Fibroblast of the aortic adventitia (primary cell): ENCODE measurements at regions not wholly inside any gene's neighbourhood (a gene's known extent, or its start where the extent isn't known, plus 50 kb on each side); places are given as distances from the start of the nearest gene placed in this dataset.
"Not testable (repeated sequence)": the region's sequence is repeated elsewhere in the genome, so short reads cannot be mapped to it uniquely, and the experiment has no call there.

ENCODE experiments used
- DNase-seq: peaks from one replicate; pipeline ENCODE4 v3.0.0-alpha.2; 2010; ENCODE audit warnings: low read depth
- H3K4me3 ChIP-seq: 2 replicates; pipeline ENCODE4 v1.5.1; 2011; ENCODE audit warnings: low read depth, mild to moderate bottlenecking, control low read depth, low read length, moderate library complexity
- CTCF ChIP-seq: IDR thresholded peaks from 2 replicates; pipeline ENCODE4 v1.5.1; 2011; ENCODE audit warnings: mild to moderate bottlenecking, low read length, control low read depth, inconsistent platforms; ENCODE audit not compliant: insufficient read depth

GRCh38 chr2:14082640-14083039, 549.9 kb upstream of the LRATD1 start:
- DNase-seq, result no peak
- H3K4me3 ChIP-seq, result no peak overlapping the region
- TF ChIP-seq CTCF, result no peak

- no peak for TF ChIP-seq CTCF
- H3K4me3 ChIP-seq, result no peak overlapping the region
- DNase-seq, result no peak
Measured at GRCh38 chr2:14094592-14094991, 537.9 kb upstream of the LRATD1 start.

GRCh38 chr2:14099101-14099500, 533.4 kb upstream of the LRATD1 start:
- DNase-seq, H3K4me3 ChIP-seq: not testable (repeated sequence)

- no peak for DNase-seq
- H3K4me3 ChIP-seq, result no peak overlapping the region
- no peak for TF ChIP-seq CTCF
Measured at GRCh38 chr2:14114275-14114674, 518.2 kb upstream of the LRATD1 start.

- no peak for TF ChIP-seq CTCF
- no peak overlapping the region for H3K4me3 ChIP-seq
- DNase-seq, result no peak
Measured at GRCh38 chr2:14120376-14120775, 512.1 kb upstream of the LRATD1 start.

GRCh38 chr2:14123436-14124103, 508.9 kb upstream of the LRATD1 start:
- DNase-seq, result no peak
- no peak overlapping the region for H3K4me3 ChIP-seq
- TF ChIP-seq CTCF, result no peak

- no peak overlapping the region for H3K4me3 ChIP-seq
- no peak for DNase-seq
- TF ChIP-seq CTCF, result no peak
Measured at GRCh38 chr2:14125624-14126293, 506.8 kb upstream of the LRATD1 start.
